ENCODE measurements at regions not wholly inside any gene's neighbourhood (a gene's known extent, or its start where the extent isn't known, plus 50 kb on each side); places are given as distances from the start of the nearest gene placed in this dataset.
"Not testable (repeated sequence)": the region's sequence is repeated elsewhere in the genome, so short reads cannot be mapped to it uniquely, and the experiment has no call there.

GRCh38 chr12:126932156-126932555 is 1334.8 kb upstream of the TMEM132C start:
- no peaks in the 10 kb centered on the region for H3K36me3 ChIP-seq (ENCODE audit: control insufficient read depth, insufficient read depth, low read length)
- H3K27me3 ChIP-seq (ENCODE audit: control insufficient read depth, insufficient read depth, low read length), result no peaks in the 10 kb centered on the region
- no peak for DNase-seq (ENCODE audit: low read depth)
- POLR2A ChIA-PET, result no interaction called here
- TF ChIP-seq CTCF (IDR thresholded peaks at IDR 0.05; ENCODE audit: insufficient read depth, low read depth, low read length), result no peak
- H3K4me3 ChIP-seq (ENCODE audit: low read depth, low read length), result no peak overlapping the region
- CTCF ChIA-PET, result no interaction called here

- CTCF ChIA-PET, result no interaction called here
- Histone ChIP-seq H3K36me3 (ENCODE audit: control insufficient read depth, insufficient read depth, low read length) (no peaks in the 10 kb centered on the region), H3K4me3 (ENCODE audit: low read depth, low read length) (no peak overlapping the region), H3K27me3 (ENCODE audit: control insufficient read depth, insufficient read depth, low read length) (no peaks in the 10 kb centered on the region)
- no peak for TF ChIP-seq CTCF (IDR thresholded peaks at IDR 0.05; ENCODE audit: insufficient read depth, low read depth, low read length)
- DNase-seq (ENCODE audit: low read depth), result no peak
- POLR2A ChIA-PET, result no interaction called here
Observed at GRCh38 chr12:126935435-126935834, 1331.5 kb upstream of the TMEM132C start.

- POLR2A ChIA-PET, result no interaction called here
Observed at GRCh38 chr12:126936181-126936851, 1330.7 kb upstream of the TMEM132C start.

GRCh38 chr12:126937431-126937830 is 1329.5 kb upstream of the TMEM132C start:
- Histone ChIP-seq H3K36me3 (ENCODE audit: control insufficient read depth, insufficient read depth, low read length) (no peaks in the 10 kb centered on the region), H3K27me3 (ENCODE audit: control insufficient read depth, insufficient read depth, low read length) (no peaks in the 10 kb centered on the region), H3K4me3 (ENCODE audit: low read depth, low read length) (no peak overlapping the region)
- TF ChIP-seq CTCF (IDR thresholded peaks at IDR 0.05; ENCODE audit: insufficient read depth, low read depth, low read length), result no peak
- ChIA-PET CTCF (no interaction called here), POLR2A (no interaction called here)
- DNase-seq (ENCODE audit: low read depth), result no peak

More at GRCh38 chr12:126936181-126936851, 1330.7 kb upstream of the TMEM132C start:
- no peak for TF ChIP-seq CTCF (IDR thresholded peaks at IDR 0.05; ENCODE audit: insufficient read depth, low read depth, low read length)
- Histone ChIP-seq H3K4me3 (ENCODE audit: low read depth, low read length) (no peak overlapping the region), H3K27me3 (ENCODE audit: control insufficient read depth, insufficient read depth, low read length) (no peaks in the 10 kb centered on the region), H3K36me3 (ENCODE audit: control insufficient read depth, insufficient read depth, low read length) (no peaks in the 10 kb centered on the region)
- CTCF ChIA-PET, result no interaction called here
- no peak for DNase-seq (ENCODE audit: low read depth)

- Histone ChIP-seq H3K27me3 (ENCODE audit: control insufficient read depth, insufficient read depth, low read length) (no peaks in the 10 kb centered on the region), H3K36me3 (ENCODE audit: control insufficient read depth, insufficient read depth, low read length) (no peaks in the 10 kb centered on the region), H3K4me3 (ENCODE audit: low read depth, low read length) (no peak overlapping the region)
- no peak for DNase-seq (ENCODE audit: low read depth)
- POLR2A ChIA-PET, result no interaction called here
- TF ChIP-seq CTCF (IDR thresholded peaks at IDR 0.05; ENCODE audit: insufficient read depth, low read depth, low read length), result no peak
- CTCF ChIA-PET, result no interaction called here
Observed at GRCh38 chr12:126944684-126945083, 1322.3 kb upstream of the TMEM132C start.

GRCh38 chr12:126946958-126947357 is 1320.0 kb upstream of the TMEM132C start:
- POLR2A ChIA-PET; H3K27me3 ChIP-seq (ENCODE audit: control insufficient read depth, insufficient read depth, low read length); CTCF ChIA-PET; H3K36me3 ChIP-seq (ENCODE audit: control insufficient read depth, insufficient read depth, low read length); DNase-seq (ENCODE audit: low read depth); H3K4me3 ChIP-seq (ENCODE audit: low read depth, low read length): not testable (repeated sequence)
